Mesendoderm (in vitro differentiated cells): ENCODE measurements at regions not wholly inside any gene's neighbourhood (a gene's known extent, or its start where the extent isn't known, plus 50 kb on each side); places are given as distances from the start of the nearest gene placed in this dataset.

Experiments used
- DNase-seq: peaks from one replicate; pipeline ENCODE4 v3.0.0; 2013
- H2AK5ac ChIP-seq: 2 replicates; pipeline ENCODE4 v1.6.1; 2013; ENCODE audit warnings: low read length, inconsistent platforms
- H2BK120ac ChIP-seq: 2 replicates; pipeline ENCODE4 v1.6.1; 2013; ENCODE audit warnings: low read depth, mild to moderate bottlenecking, low read length, moderate library complexity, mixed read lengths
- H2BK15ac ChIP-seq: replicated peaks from 2 replicates; pipeline ENCODE4 v1.6.1; 2013; ENCODE audit warnings: low read depth, mild to moderate bottlenecking, moderate library complexity
- H2BK5ac ChIP-seq: 2 replicates; pipeline ENCODE4 v1.6.1; 2013; ENCODE audit warnings: low read length, inconsistent platforms
- H3K18ac ChIP-seq: 2 replicates; pipeline ENCODE4 v1.6.1; 2013; ENCODE audit warnings: mild to moderate bottlenecking, low read length, mixed read lengths
- H3K23ac ChIP-seq: one replicate; pipeline ENCODE4 v1.6.1; 2013; ENCODE audit warnings: low read length
- H3K27ac ChIP-seq: 2 replicates; pipeline ENCODE4 v1.5.1; 2013; ENCODE audit warnings: low read depth, mild to moderate bottlenecking, inconsistent platforms, low read length, moderate library complexity
- H3K27me3 ChIP-seq: 2 replicates; pipeline ENCODE4 v1.6.1; 2013; ENCODE audit warnings: low read length, control low read depth, mild to moderate bottlenecking, inconsistent platforms; ENCODE audit not compliant: insufficient read depth, poor library complexity
- H3K36me3 ChIP-seq: 2 replicates; pipeline ENCODE4 v1.6.1; 2013; ENCODE audit warnings: low read length, inconsistent platforms; ENCODE audit not compliant: control insufficient read depth, insufficient read depth
- H3K4ac ChIP-seq: one replicate; pipeline ENCODE4 v1.6.1; 2013; ENCODE audit warnings: low read depth, mild to moderate bottlenecking, low read length, moderate library complexity
- H3K4me1 ChIP-seq: 2 replicates; pipeline ENCODE4 v1.6.1; 2013; ENCODE audit warnings: low read depth, low read length, inconsistent platforms; ENCODE audit not compliant: control insufficient read depth
- H3K4me2 ChIP-seq: 2 replicates; pipeline ENCODE4 v1.6.1; 2013; ENCODE audit warnings: low read length
- H3K4me3 ChIP-seq: 2 replicates; pipeline ENCODE4 v1.5.1; 2013; ENCODE audit warnings: mild to moderate bottlenecking, low read length
- H3K56ac ChIP-seq: one replicate; pipeline ENCODE4 v1.6.1; 2013; ENCODE audit warnings: low read length
- H3K79me1 ChIP-seq: 2 replicates; pipeline ENCODE4 v1.6.1; 2013; ENCODE audit warnings: low read length, inconsistent platforms
- H3K79me2 ChIP-seq: 2 replicates; pipeline ENCODE4 v1.6.1; 2013; ENCODE audit warnings: mild to moderate bottlenecking, low read length; ENCODE audit not compliant: control insufficient read depth, insufficient read depth
- H3K9ac ChIP-seq: 2 replicates; pipeline ENCODE4 v1.6.1; 2013; ENCODE audit warnings: low read length, inconsistent platforms
- H4K5ac ChIP-seq: one replicate; pipeline ENCODE4 v1.6.1; 2013; ENCODE audit warnings: low read length
- H4K8ac ChIP-seq: one replicate; pipeline ENCODE4 v1.6.1; 2013; ENCODE audit warnings: low read depth, mild to moderate bottlenecking, control low read depth, low read length, moderate library complexity
- WGBS: extraction: QIAGEN DNeasy Blood & Tissue Kit; methylation state at CpG from one replicate; pipeline ENCODE4 v1.1.7; 2013; ENCODE audit warnings: low lambda C conversion rate, missing lambda C conversion rate; ENCODE audit not compliant: insufficient coverage; ENCODE audit errors: extremely low coverage; 5-methylcytosine and 5-hydroxymethylcytosine counted together

DNA sequence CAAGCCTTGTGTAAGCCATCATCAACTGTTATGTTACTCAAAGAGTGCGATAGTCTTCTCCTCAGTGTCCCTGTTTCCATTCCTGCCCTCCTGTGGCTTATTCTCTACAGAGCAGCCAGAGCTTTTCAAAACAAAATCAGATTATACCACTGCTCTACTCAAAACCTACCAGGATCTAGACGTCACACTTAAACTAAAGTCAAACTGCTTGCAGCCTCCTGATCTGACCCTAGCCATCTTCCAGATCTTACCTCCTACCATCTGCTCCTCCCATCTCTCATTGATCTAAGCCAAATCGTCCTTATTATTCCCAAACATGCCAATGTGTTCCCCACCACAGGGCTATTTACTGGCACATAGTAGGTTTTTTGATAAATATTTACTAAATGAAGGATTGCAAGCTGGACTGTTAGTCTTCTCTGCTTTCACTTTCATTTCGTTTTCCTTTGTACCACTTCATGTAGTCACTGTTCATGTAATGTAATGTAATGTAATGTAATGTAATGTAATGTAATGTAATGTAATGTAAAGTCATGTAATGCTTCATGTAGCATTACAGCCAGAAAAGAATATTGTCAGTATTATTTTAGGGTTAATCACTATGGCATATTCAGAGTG is 116.1 kb downstream of the GPR37 start:
- no peak overlapping the region for H4K5ac ChIP-seq
- H3K9ac ChIP-seq, result no peak overlapping the region
- no CpG with 5 or more reads among the region's 4 CpGs for WGBS
- no peak overlapping the region for H3K56ac ChIP-seq
- H2BK5ac ChIP-seq, result no peak overlapping the region
- H3K36me3 ChIP-seq, result no peaks in the 10 kb centered on the region
- H4K8ac ChIP-seq, result no peak overlapping the region
- H2AK5ac ChIP-seq, result no peak overlapping the region
- no peaks in the 10 kb centered on the region for H3K79me2 ChIP-seq
- no peak overlapping the region for H3K27ac ChIP-seq
- no peak overlapping the region for H3K4me3 ChIP-seq
- no peak overlapping the region for H3K18ac ChIP-seq
- DNase-seq, result no peak
- H3K4me2 ChIP-seq, result no peak overlapping the region
- H3K27me3 ChIP-seq, result no peaks in the 10 kb centered on the region
- no peak overlapping the region for H2BK15ac ChIP-seq
- H3K4ac ChIP-seq, result no peak overlapping the region
- H3K79me1 ChIP-seq, result no peaks in the 10 kb centered on the region
- no peak overlapping the region for H3K23ac ChIP-seq
- no peaks in the 10 kb centered on the region for H3K4me1 ChIP-seq
- H2BK120ac ChIP-seq, result no peak overlapping the region

DNA sequence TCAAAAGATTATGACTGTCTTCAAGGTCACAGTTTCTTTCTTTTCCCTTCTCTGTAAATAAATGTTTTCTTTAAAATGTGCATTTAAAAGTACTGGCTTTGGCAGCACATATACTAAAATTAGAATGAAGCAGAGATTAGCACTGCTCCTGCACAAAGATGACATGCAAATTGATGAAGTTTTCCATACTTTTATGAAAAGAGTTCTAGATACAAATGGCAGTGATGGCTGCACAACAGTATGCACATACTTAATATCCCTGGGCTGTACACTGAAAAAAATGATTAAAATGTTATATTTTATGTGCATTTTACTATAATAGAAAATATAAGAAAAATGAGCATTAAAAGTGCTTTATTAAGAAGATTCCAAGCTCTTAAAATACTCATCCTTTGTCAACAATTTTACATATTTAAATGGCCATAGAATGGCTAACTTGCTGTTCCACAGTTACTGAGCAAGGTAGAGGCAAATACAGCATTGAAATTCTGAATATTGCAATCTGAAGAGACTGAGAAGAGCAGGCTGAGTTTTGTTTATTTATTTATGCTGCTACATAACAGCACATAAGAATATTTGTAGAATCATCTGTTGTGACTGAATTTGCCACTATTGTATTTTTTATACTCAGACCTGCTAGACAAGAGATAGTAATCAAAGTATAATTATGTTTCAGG is 117.8 kb downstream of the GPR37 start:
- no peak overlapping the region for H3K4ac ChIP-seq
- H3K79me1 ChIP-seq, result no peaks in the 10 kb centered on the region
- H2AK5ac ChIP-seq, result no peak overlapping the region
- no peaks in the 10 kb centered on the region for H3K36me3 ChIP-seq
- no peak overlapping the region for H3K9ac ChIP-seq
- no peak overlapping the region for H3K4me3 ChIP-seq
- no peak overlapping the region for H3K23ac ChIP-seq
- H2BK5ac ChIP-seq, result no peak overlapping the region
- no peak overlapping the region for H4K8ac ChIP-seq
- no peak overlapping the region for H4K5ac ChIP-seq
- no peaks in the 10 kb centered on the region for H3K27me3 ChIP-seq
- no peak for DNase-seq
- H3K4me2 ChIP-seq, result no peak overlapping the region
- H2BK120ac ChIP-seq, result no peak overlapping the region
- H3K56ac ChIP-seq, result no peak overlapping the region
- H3K18ac ChIP-seq, result no peak overlapping the region
- H2BK15ac ChIP-seq, result no peak overlapping the region
- no peaks in the 10 kb centered on the region for H3K4me1 ChIP-seq
- no peak overlapping the region for H3K27ac ChIP-seq
- H3K79me2 ChIP-seq, result no peaks in the 10 kb centered on the region

DNA sequence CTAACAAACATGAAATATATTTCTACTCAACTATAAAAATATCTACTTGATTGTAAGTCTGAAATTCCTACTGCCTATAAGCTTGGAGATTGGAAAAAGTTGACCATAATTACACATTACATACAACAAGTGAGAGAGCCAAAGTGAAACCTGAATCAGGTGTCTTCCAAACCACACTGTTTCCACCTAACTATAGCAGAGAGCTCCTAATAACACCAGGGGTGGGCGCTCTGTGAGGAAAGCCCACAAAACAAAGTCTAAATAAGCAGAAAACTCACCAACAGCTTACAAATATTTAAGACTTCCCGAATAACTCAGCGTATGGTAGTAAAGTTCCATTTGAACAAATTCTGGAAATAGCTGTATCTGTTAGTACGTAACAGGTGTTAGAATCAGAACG is 119.9 kb downstream of the GPR37 start:
- Histone ChIP-seq H3K27me3 (no peaks in the 10 kb centered on the region), H3K18ac (no peak overlapping the region), H2BK120ac (no peak overlapping the region), H3K36me3 (no peaks in the 10 kb centered on the region), H3K56ac (no peak overlapping the region), H3K4me1 (no peaks in the 10 kb centered on the region), H3K9ac (no peak overlapping the region), H2BK5ac (no peak overlapping the region), H3K79me2 (no peaks in the 10 kb centered on the region), H3K79me1 (no peaks in the 10 kb centered on the region), H2AK5ac (no peak overlapping the region), H2BK15ac (no peak overlapping the region), H3K4me3 (no peak overlapping the region), H3K23ac (no peak overlapping the region), H4K5ac (no peak overlapping the region), H3K4me2 (no peak overlapping the region), H3K4ac (no peak overlapping the region), H4K8ac (no peak overlapping the region), H3K27ac (no peak overlapping the region)
- WGBS, result no CpG with 5 or more reads among the region's 5 CpGs
- no peak for DNase-seq

DNA sequence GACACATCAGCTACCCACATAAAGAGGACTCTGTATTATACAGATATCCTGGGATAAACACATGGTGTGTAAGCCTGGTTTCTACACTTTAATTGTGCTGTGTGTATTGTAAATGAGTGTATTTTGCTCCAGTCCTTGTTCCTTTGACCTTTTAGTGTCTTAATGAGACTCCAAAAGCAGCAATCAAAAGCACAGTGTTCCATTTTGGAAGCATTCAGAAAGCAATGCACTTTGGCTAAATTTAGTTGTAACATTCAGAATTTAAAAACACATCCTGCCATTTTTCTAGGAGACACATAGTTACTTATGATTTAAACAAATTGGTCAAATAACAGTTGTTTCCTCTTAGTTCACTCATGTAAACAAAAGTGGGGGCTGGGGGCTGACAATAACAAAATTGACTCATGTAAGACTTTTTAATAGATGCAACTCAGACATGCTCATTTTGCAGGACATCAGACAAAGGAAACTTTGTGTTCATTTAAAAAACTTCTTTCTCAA is 122.2 kb downstream of the GPR37 start:
- no peak overlapping the region for H4K8ac ChIP-seq
- H2BK15ac ChIP-seq, result no peak overlapping the region
- no peak overlapping the region for H3K18ac ChIP-seq
- H3K4me3 ChIP-seq, result no peak overlapping the region
- H4K5ac ChIP-seq, result no peak overlapping the region
- H3K27me3 ChIP-seq, result no peaks in the 10 kb centered on the region
- H3K9ac ChIP-seq, result no peak overlapping the region
- DNase-seq, result no peak
- H2BK120ac ChIP-seq, result no peak overlapping the region
- H2BK5ac ChIP-seq, result no peak overlapping the region
- H3K79me1 ChIP-seq, result no peaks in the 10 kb centered on the region
- no peak overlapping the region for H3K4ac ChIP-seq
- H3K4me1 ChIP-seq, result no peaks in the 10 kb centered on the region
- H3K36me3 ChIP-seq, result no peaks in the 10 kb centered on the region
- H3K79me2 ChIP-seq, result no peaks in the 10 kb centered on the region
- no peak overlapping the region for H2AK5ac ChIP-seq
- H3K4me2 ChIP-seq, result no peak overlapping the region
- H3K56ac ChIP-seq, result no peak overlapping the region
- H3K23ac ChIP-seq, result no peak overlapping the region
- no peak overlapping the region for H3K27ac ChIP-seq

DNA sequence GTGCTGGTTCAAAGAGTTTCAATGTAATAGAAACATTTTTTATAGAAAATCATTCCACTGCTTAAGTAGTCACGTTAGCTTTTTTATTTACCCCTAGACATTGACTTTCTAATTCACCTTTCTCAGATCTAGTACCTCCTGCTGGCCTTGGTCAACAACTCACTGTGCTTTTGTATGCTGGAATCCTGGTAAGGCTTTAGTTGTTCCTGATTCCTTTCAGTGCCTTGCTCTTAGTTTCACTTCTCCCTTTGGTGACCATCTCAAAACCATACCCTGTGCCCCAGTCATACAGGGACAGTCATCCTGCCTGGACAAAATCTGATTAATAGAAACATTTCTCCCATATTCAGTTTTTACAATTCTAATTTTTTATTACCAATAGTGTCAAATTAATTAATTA is 130.2 kb downstream of the GPR37 start:
- peak; percentile 58 for DNase-seq
- Histone ChIP-seq H3K4me2 (no peak overlapping the region), H3K4ac (no peak overlapping the region), H3K27me3 (no peaks in the 10 kb centered on the region), H3K9ac (no peak overlapping the region), H3K18ac (no peak overlapping the region), H4K8ac (no peak overlapping the region), H4K5ac (no peak overlapping the region), H3K4me1 (no peaks in the 10 kb centered on the region), H3K4me3 (no peak overlapping the region), H3K79me2 (no peaks in the 10 kb centered on the region), H2BK5ac (no peak overlapping the region), H3K36me3 (no peaks in the 10 kb centered on the region), H3K79me1 (no peaks in the 10 kb centered on the region), H2AK5ac (no peak overlapping the region), H2BK15ac (no peak overlapping the region), H2BK120ac (no peak overlapping the region), H3K23ac (no peak overlapping the region), H3K56ac (no peak overlapping the region), H3K27ac (no peak overlapping the region)
- WGBS, result no CpG with 5 or more reads among the region's 1 CpG

DNA sequence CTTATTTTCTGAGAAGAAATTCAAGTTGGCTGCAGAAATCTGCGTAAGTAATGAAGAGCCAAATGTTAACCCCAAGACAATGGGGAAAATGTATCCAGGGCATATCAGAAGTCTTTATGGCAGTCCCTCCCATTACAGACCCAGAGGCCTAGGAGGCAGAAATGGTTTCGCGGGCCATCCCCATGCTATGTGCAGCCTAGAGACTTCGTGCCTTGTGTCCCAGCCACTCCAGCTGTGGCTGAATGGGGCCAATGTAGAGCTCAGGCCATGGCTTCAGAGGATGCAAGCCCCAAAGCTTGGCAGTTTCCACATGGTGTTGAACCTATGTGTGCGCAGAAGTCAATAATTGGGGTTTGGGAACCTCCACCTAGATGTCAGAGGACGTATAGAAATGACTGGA is 131.9 kb downstream of the GPR37 start:
- Histone ChIP-seq H3K4me3 (no peak overlapping the region), H3K4me1 (no peaks in the 10 kb centered on the region), H3K36me3 (no peaks in the 10 kb centered on the region), H3K4ac (peak overlapping the region; percentile 2), H2AK5ac (no peak overlapping the region), H3K79me1 (no peaks in the 10 kb centered on the region), H3K23ac (no peak overlapping the region), H3K9ac (no peak overlapping the region), H2BK15ac (no peak overlapping the region), H4K5ac (no peak overlapping the region), H3K18ac (no peak overlapping the region), H3K27me3 (no peaks in the 10 kb centered on the region), H3K4me2 (no peak overlapping the region), H3K79me2 (no peaks in the 10 kb centered on the region), H3K56ac (no peak overlapping the region), H2BK5ac (no peak overlapping the region), H2BK120ac (no peak overlapping the region), H3K27ac (no peak overlapping the region), H4K8ac (no peak overlapping the region)
- no peak for DNase-seq
- WGBS, result no CpG with 5 or more reads among the region's 6 CpGs
